HL-60 (cell line): ENCODE measurements at regions not wholly inside any gene's neighbourhood (a gene's known extent, or its start where the extent isn't known, plus 50 kb on each side); places are given as distances from the start of the nearest gene placed in this dataset.

Experiments
- CTCF ChIP-seq: IDR thresholded peaks from one replicate; pipeline ENCODE4 v1.5.1; 2011; ENCODE audit warnings: low read length, control low read depth, inconsistent platforms; ENCODE audit not compliant: insufficient read depth
- GABPA ChIP-seq: IDR thresholded peaks from 2 replicates; pipeline ENCODE4 v1.6.1; 2012; ENCODE audit warnings: low read depth
- POLR2AphosphoS5 ChIP-seq: IDR thresholded peaks from 2 replicates; pipeline ENCODE4 v1.6.1; 2012; ENCODE audit warnings: low read depth
- REST ChIP-seq: IDR thresholded peaks from 2 replicates; pipeline ENCODE4 v1.6.1; 2012; ENCODE audit warnings: low read depth; ENCODE audit not compliant: insufficient replicate concordance

DNA sequence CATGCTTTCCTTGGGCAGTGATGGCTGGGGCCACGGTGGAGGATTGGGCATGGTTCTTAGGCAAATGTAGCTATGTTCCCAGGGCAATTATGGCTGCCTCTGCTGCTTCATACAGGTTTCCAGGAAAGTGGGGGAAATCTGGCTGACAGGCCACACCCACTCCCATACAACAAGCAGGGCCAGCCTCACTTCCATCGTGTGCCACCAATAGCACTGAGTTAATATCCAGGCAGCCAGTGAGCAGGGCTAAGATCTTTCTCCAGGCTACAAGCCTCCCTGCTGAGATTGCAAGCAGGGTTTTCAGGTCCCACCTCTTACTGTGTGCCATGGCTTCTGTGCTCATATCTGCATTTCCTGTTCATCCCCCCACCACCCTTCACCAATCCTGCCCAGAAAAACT lies 1291.9 kb downstream of the SI start:
- no peak for TF ChIP-seq CTCF
- TF ChIP-seq POLR2AphosphoS5, result no peak
- no peak for TF ChIP-seq GABPA
- no peak for TF ChIP-seq REST
